Lower lobe of right lung (tissue), 2 donors: ENCODE measurements at regions not wholly inside any gene's neighbourhood (a gene's known extent, or its start where the extent isn't known, plus 50 kb on each side); places are given as distances from the start of the nearest gene placed in this dataset.

Experiments used
- ATAC-seq, 2 donors: fragments of 200-7000 bp; cut with Tn5 transposase; one replicate each; pipeline ENCODE4 v1.9.1; 2020 to 2022; ENCODE audit warnings: mild to moderate bottlenecking in 2 of 2, moderate library complexity in 2 of 2
- DNase-seq: peaks from one replicate; pipeline ENCODE4 v3.0.0-alpha.2; 2020
- H3K27ac ChIP-seq: fragments of 200-600 bp; one replicate; pipeline ENCODE4 v1.8.0; 2022
- H3K27me3 ChIP-seq: fragments of 200-600 bp; one replicate; pipeline ENCODE4 v1.8.0; 2022; ENCODE audit warnings: low read depth
- H3K36me3 ChIP-seq: fragments of 200-600 bp; one replicate; pipeline ENCODE4 v1.8.0; 2022; ENCODE audit warnings: mild to moderate bottlenecking
- H3K4me1 ChIP-seq: fragments of 200-600 bp; one replicate; pipeline ENCODE4 v1.8.0; 2022
- H3K4me3 ChIP-seq: fragments of 200-600 bp; one replicate; pipeline ENCODE4 v1.8.0; 2022; ENCODE audit warnings: mild to moderate bottlenecking
- H3K9me3 ChIP-seq: fragments of 200-600 bp; one replicate; pipeline ENCODE4 v1.8.0; 2022
- intact Hi-C: fragments of 100-400 bp; cut with DNase I; formaldehyde crosslinking; loops from one replicate; pipeline ENCODE4 v1.11.0; 2022
- TF ChIP-seq, protein P1 (sequence below): fragments of 200-600 bp; IDR thresholded peaks from one replicate; pipeline ENCODE4 v1.8.0; 2022; ENCODE audit warnings: antibody characterized with exemption, mild to moderate bottlenecking
- donor health status: DM: no; HTN: yes; CAD: no; lungs with severe emphysema.

DNA sequence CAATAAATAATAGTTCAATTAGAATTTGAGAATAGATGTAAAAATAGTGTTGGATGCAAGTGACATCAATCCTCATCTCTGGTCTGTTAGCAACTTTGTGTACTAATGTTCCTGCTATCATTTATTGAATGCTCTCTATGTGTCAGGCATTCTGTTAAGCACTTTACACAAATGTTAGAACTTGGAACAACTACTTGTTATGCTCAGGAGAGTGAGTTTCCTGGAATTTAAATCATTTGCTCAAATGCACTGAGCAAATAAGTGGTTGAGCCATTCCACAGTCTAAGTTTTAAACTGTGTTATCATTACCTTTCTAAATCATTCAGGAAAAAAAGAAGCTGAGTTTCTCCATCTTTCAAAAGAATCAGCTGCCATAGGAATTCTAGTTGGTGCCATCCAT is 1327.3 kb upstream of the GOT2 start:
- H3K4me1 ChIP-seq = no peaks in the 10 kb centered on the region
- TF ChIP-seq, protein P1, sequence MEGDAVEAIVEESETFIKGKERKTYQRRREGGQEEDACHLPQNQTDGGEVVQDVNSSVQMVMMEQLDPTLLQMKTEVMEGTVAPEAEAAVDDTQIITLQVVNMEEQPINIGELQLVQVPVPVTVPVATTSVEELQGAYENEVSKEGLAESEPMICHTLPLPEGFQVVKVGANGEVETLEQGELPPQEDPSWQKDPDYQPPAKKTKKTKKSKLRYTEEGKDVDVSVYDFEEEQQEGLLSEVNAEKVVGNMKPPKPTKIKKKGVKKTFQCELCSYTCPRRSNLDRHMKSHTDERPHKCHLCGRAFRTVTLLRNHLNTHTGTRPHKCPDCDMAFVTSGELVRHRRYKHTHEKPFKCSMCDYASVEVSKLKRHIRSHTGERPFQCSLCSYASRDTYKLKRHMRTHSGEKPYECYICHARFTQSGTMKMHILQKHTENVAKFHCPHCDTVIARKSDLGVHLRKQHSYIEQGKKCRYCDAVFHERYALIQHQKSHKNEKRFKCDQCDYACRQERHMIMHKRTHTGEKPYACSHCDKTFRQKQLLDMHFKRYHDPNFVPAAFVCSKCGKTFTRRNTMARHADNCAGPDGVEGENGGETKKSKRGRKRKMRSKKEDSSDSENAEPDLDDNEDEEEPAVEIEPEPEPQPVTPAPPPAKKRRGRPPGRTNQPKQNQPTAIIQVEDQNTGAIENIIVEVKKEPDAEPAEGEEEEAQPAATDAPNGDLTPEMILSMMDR = no peak
- no peak overlapping the region for H3K4me3 ChIP-seq
- H3K27ac ChIP-seq = no peak overlapping the region
- H3K9me3 ChIP-seq = no peaks in the 10 kb centered on the region
- ATAC-seq (no peak), DNase-seq (no peak)
- H3K27me3 ChIP-seq = no peaks in the 10 kb centered on the region
- intact Hi-C loops = no loop called here
- H3K36me3 ChIP-seq = no peaks in the 10 kb centered on the region

DNA sequence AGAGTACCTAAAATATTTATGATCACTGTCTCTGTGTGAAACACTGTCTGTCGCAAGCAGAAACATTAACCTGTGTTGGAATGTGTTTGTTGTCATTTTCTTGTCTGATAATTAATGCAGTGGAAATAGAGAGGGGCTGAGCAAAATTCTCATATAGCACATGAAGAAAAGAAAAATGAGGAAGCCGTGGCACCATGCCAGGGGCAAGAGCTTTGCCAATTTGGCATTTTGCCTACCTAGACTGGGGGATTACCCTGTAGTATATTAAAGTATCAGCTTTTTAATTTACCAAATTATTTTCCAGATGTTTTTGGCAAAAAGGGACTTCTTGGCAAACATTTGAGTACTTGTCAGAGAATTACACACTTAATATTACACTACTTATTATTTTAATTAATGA is 1326.6 kb upstream of the GOT2 start:
- H3K36me3 ChIP-seq = no peaks in the 10 kb centered on the region
- H3K9me3 ChIP-seq = no peaks in the 10 kb centered on the region
- intact Hi-C loops = no loop called here
- no peaks in the 10 kb centered on the region for H3K4me1 ChIP-seq
- ATAC-seq = no peak
- DNase-seq = no peak
- no peak overlapping the region for H3K4me3 ChIP-seq
- H3K27me3 ChIP-seq = no peaks in the 10 kb centered on the region
- H3K27ac ChIP-seq = no peak overlapping the region
- TF ChIP-seq, protein P1 = no peak

DNA sequence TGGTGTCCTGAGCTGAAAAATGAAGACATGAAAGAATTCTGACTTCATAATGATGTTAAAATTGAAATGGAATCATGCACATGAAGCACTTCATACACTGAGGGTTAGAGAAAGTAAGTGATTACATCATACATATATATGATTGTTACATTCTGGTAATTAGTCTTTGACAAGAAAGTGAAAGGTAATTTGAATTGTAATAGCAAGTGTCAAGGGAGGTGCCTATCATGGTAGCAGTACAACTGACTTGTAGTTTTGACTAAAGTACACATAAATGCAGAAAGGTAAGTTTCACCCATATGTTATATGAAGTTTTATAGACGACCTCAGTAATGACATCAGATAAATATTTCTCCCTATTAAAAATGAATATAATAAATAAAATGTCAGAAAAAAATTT is 1325.0 kb upstream of the GOT2 start:
- H3K4me3 ChIP-seq = no peak overlapping the region
- TF ChIP-seq, protein P1 = no peak
- no peak for DNase-seq
- ATAC-seq = no peak
- H3K36me3 ChIP-seq = no peaks in the 10 kb centered on the region
- no peaks in the 10 kb centered on the region for H3K27me3 ChIP-seq
- H3K4me1 ChIP-seq = no peaks in the 10 kb centered on the region
- H3K27ac ChIP-seq = no peak overlapping the region
- H3K9me3 ChIP-seq = no peaks in the 10 kb centered on the region
- intact Hi-C loops = no loop called here

- Histone ChIP-seq H3K27me3 (no peaks in the 10 kb centered on the region), H3K4me1 (no peaks in the 10 kb centered on the region), H3K27ac (no peak overlapping the region), H3K9me3 (no peaks in the 10 kb centered on the region), H3K36me3 (no peaks in the 10 kb centered on the region), H3K4me3 (no peak overlapping the region)
- intact Hi-C loops = no loop called here
- TF ChIP-seq, protein P1 = no peak
- ATAC-seq = no peak
- DNase-seq = no peak
These were observed 1307.6 kb upstream of the GOT2 start for GRCh38 chr16:60041671-60042070.

DNA sequence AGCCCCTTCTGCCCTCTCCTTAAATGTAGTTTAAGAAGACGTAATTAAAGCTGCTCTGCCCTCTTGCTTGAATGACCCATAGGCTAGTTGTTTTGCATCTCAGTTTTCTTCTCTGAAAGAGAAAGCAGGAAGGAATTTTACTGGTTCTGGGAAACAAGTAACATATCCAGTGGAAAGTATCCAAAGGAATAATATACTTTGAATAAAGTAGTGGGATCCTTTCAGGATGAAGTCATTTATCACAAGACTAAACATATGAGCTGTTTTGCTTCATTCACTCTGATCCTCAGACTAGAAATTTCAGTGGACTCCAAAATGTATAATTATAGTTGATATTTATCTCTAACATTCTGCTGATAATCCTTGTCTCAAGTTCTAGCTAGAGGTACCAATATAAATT is 1297.6 kb upstream of the GOT2 start:
- Histone ChIP-seq H3K9me3 (no peaks in the 10 kb centered on the region), H3K4me3 (no peak overlapping the region), H3K27me3 (no peaks in the 10 kb centered on the region), H3K27ac (no peak overlapping the region), H3K4me1 (no peaks in the 10 kb centered on the region), H3K36me3 (no peaks in the 10 kb centered on the region)
- ATAC-seq (no peak), DNase-seq (no peak)
- TF ChIP-seq, protein P1 = no peak
- intact Hi-C loops = no loop called here

DNA sequence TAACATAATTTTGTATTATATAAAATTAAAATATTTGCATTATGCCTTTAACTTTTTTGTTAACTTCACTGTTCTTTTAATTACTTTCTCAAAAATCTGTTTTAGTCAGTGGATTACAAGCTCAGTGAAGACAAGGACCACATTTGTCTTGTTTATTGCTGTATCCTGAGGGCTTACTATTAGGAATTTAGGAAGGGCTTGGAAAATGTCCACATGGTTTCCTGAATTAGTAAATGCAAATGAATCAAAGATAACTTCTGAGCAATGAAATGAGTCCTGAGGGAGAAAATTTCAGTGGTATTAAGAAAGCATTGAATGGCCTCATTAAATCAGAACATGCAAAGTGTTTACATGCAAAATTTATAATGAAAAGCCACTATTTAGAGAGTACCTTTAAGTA is 1293.2 kb upstream of the GOT2 start:
- TF ChIP-seq, protein P1 = no peak
- no peaks in the 10 kb centered on the region for H3K4me1 ChIP-seq
- DNase-seq (no peak), ATAC-seq (no peak)
- no peak overlapping the region for H3K4me3 ChIP-seq
- H3K27ac ChIP-seq = no peak overlapping the region
- no peaks in the 10 kb centered on the region for H3K27me3 ChIP-seq
- H3K9me3 ChIP-seq = no peaks in the 10 kb centered on the region
- no peaks in the 10 kb centered on the region for H3K36me3 ChIP-seq
- intact Hi-C loops = no loop called here
